Kidney glomerular epithelial cell (primary cell): ENCODE measurements at regions not wholly inside any gene's neighbourhood (a gene's known extent, or its start where the extent isn't known, plus 50 kb on each side); places are given as distances from the start of the nearest gene placed in this dataset.

ENCODE experiments used
- DNase-seq: peaks from one replicate; lab custom pipeline; 2025; lab: John Stamatoyannopoulos, UW

DNA sequence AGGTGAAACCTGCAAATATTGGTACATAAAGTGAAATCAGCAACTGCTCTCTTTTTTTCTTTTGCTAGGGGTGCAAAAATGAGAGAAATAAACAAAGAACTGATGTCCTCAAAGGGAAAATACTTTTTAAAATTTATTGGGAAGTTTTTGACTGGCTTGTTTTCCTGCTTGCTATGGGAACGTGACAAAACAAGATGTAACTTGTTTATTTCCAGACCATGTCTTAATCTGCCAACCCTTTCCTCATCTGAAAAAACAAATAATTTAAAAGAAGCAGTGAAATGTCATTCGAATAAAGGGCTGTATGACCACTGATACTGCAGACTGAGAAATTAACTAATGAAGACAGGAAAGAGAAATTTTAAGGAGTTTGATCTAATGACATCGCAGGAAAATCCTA, 221.9 kb downstream of the CBLN4 start:
- DNase-seq, result no peak

DNA sequence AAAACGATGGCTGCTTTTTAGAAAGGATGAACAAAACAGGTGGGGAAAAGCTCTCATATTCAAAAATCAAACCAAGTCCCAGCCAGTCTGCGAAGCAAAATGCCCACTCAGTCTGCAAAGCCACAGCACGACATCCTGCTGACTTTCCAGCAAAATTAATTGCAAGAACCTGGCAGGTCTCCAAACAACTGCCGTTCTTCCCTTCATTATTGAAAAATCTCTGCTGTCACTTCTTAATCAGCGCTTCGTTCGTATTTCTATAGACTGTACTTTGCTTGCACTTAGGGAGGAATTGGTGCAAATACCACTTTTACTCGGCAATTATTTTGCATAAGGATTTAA, 222.4 kb downstream of the CBLN4 start:
- DNase-seq, result no peak

DNA sequence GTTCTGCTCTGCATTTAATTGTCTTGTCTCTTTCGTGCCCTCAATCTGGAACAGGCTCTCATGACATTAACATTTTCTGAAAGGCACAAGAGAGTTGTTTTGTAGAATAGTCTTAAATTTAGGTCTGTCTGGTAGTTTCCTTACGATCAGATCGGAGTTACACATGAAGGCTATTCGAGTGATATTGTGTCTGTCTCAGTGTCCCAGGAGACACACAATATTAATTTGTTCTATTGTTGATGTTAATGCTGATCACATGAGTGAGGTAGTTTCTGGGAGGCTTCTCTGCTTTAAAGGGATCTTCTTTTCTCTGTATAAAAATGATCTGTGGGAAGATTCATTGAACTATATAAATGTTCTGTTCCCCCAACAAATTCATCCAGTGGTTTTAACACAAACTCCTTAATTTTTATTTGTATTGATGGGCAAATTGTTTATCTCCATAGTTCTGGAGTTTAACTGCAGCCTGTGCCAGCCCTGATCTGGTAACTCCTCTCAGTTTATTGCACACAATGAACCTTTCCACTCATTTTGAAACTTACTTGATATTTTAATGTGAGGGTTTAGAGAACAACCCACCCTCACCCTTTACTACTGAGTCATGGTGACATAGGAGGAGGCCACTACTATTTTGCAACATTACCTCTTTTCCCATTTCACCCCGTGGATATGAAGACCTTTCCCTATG, 223.0 kb downstream of the CBLN4 start:
- DNase-seq, result no peak

DNA sequence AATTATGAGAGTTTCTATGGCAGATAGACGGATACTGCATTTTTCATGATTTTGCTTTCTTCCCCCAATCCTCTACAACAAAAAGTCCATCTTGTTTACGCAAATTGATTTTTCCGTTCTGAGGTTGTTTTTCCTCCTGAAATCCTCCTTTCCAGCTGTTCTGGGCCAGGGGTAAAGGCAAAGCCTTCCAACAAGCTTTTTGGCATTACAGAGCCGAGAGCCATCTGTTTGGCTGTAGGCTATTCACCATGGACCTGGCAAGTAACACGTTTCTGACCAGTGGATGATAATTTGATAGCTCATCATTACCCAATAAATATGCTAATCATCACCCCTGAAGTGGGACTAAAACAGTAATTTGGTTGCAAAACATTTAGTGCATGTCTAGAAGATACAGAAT, 226.5 kb downstream of the CBLN4 start:
- no peak for DNase-seq

DNA sequence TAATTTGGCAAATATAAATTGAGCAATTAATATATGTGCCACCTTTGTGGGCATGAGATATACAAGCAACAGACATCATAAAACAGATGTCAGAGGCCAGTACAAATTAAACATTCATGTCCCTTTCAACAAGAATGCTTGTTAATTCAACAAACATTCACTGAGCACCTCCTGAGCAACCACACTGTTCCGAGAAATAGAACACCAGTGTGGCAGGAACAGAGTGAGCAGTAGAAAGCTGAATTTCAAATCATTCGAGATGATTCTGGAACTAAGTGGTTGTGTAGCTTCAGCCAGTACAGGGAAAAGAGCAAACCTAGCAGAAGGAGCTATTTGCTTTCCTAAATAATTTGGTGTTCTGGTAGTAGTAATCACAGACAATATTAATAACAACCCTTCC, 227.7 kb downstream of the CBLN4 start:
- no peak for DNase-seq

DNA sequence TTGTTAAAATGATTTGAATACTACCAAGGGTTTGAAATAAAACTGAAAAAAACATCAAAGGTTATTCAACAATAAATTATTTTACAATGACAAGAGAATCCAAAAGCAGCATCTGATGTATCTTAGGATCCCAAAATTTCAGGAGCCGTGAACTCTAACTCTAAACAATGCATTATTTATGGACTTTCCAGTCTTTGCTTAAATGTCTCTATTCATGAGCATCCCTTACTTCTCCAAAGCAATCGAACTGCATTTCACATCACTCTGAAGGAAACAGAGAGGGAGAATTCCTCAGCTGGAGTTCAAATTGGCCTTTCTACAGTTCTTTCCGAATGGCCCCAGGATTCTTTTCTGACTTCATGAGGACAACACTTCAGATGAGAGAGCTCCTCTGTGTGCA, 229.1 kb downstream of the CBLN4 start:
- DNase-seq, result no peak

DNA sequence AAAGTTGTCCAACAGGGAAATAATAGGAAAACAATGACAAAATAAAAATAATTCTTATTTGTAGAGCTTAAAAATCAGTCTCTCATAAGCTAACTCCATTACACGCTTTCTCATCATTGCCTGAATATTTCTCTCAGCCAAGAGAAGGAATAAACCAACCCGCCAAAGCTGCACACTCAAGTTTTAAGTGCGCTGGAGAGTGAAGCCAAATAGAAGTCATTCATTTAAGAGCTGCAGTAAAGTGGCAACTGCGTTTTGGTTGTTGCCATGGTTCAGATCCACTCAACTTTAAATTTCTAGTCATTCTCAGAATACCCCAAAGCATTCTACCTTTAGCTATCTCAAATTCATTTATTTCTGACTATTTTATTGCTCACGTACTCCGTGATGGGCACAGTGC, 230.7 kb downstream of the CBLN4 start:
- no peak for DNase-seq

DNA sequence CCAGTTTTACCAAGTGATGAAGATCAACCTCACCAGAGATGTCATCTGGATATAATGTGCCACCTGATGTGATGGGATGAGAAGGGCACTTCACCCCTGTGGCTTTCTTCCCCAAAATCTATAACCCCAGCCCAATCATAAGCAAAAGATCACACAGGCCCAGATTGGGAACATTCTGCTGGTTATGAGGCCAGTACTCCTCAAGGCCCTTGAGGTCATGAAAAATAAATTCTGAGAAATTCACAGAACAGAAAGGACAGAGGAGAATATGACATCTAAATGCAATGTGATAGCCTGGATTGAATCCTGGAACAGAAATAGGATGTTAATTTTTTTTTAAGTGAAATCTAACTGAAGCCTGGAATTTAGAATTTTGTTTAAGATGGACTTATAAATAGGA, 243.5 kb downstream of the CBLN4 start:
- no peak for DNase-seq

DNA sequence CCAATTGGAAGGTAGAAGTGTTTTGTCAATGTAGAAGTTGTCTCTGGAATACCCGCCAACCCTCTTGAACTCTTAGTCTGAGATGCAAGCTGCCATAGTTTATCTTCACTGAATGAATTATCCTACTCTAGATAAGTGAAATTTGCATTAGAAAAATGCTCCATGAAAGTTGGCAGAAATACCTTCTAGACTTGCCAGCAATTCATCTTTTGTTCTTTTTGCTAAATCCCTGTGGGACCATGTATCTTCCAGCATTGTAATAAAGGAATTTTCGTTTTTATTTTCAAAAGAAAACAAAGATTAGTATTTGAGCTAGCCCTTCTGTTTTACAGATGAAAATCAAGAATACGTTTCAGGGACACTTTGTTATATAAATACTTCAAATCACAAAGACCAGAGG, 244.2 kb downstream of the CBLN4 start:
- no peak for DNase-seq

DNA sequence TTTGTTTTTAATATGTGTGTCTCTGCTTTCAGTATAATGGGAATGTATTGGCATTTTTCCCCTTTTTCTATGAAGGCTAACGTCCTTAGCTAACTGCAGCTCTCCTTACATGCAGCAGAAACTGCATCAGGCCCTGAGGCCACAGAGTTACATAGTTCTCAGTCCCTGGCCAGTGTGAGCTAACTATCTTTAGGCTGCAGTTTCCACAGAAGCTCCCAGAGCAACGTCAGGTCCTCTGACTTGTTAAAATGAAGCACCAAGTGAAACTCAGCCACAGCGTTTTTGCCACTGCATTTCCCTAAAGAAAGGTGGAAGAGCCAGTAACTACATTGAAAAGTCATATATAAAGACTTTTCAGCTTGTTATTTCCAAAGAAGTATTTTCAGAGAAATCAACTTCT, 244.7 kb downstream of the CBLN4 start:
- DNase-seq, result no peak

DNA sequence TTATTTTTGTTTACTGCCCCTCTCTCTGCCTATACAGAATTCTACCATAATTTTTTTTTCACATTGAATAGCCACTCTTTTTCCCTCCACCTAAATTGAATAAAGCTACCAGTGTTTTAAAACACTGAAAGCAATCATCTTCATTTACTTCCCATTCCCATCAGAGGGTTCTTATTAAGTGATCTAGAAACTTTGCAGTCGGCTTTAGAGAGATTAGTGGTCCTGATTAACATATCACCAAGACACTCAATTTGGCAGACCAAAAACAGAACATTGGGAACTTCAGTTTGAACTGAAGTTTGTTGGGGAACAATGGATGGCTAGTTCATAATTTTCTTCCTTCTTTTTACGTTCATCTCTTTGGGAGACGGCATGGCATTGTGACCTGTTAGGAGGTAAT, 249.5 kb downstream of the CBLN4 start:
- no peak for DNase-seq

DNA sequence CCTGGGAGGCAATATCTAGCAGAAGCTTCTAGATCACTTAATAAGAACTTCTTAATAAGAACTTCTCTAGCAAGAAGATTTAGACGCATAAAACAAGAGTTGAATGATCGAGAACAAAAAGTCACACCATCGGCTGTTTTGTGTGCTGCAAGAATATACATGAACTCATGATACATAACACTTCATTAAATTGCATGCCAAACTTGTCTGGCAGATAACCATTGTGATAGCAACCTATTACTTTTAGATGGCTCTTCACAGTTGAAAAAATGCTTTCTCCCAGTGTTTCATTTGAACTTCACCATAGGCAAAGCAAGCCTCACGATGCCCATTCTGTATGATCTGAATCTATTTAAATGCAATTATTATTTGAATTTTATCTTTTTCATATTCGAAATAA, 249.9 kb downstream of the CBLN4 start:
- no peak for DNase-seq

DNA sequence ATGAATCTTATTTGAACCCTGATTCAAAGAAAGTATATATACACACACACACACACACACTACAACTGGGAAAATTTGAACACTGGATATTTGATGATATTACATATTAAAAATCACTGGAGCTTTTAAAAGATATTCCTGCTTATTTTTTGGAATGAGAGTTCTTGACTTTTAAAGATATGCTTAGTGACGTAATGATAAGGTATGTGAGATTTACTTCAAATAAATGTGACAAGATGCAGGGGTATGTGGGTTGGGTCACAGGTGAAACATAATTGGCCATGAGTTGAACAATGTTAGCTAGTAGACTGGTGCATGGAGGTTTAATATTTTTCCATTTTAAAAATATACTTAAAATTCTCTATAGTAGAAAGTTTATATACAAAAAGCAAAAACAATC, 258.6 kb downstream of the CBLN4 start:
- DNase-seq, result no peak

DNA sequence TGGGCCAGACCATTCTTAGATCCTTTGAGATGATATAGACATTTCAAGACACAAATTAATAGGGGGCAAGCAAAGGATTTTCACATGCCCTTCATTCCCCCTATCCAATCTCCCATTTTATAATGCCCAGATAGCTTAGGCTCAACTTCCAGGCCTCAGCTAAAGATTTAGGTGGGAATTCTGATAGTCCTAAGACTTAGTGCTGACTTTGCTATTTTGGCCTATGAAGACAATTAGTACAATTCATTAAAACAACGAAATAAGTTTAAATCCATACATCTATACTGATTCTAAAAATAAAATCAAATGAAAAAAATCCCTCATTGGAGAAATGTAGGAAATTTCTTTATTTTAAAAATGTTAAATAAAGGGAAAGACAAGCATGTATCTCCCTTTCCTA, 259.5 kb downstream of the CBLN4 start:
- no peak for DNase-seq

DNA sequence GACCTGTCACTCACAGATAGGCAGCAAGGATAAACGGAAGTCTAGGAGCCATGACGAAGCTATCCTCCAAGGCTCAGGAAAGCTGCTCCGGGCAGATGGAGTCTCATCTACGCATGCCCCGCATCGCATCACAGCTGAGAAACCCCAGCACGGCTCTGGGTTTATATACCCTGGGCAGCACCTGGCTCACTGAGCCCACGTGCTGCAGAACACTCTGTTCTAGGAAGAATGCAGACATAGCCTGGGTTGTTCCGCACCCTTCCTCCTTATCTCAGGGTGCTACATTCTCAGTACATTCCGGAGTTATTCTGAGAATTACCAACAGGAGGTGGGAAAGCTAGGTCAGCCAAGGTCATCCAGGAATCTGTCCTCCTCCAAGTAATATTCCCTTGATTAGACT, 260.4 kb downstream of the CBLN4 start:
- DNase-seq, result no peak

DNA sequence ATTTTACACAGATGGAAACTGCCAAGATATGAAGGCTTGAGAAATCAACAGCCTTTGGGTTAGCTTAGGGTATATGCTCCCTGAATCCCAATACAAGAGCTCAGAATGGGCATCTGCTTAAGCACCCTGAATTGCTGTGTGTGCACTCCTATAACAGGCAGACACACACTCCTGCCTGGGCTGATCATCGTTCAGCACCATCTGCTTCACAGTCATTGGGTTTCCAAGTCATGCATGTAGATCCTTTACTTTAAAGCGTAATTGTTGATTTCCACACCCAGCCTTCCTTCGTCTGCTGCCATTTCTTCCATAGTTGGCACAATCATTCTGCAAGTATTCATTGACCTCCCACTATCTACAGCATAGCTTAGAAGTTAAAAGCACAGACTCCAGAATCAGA, 263.5 kb downstream of the CBLN4 start:
- DNase-seq, result no peak

DNA sequence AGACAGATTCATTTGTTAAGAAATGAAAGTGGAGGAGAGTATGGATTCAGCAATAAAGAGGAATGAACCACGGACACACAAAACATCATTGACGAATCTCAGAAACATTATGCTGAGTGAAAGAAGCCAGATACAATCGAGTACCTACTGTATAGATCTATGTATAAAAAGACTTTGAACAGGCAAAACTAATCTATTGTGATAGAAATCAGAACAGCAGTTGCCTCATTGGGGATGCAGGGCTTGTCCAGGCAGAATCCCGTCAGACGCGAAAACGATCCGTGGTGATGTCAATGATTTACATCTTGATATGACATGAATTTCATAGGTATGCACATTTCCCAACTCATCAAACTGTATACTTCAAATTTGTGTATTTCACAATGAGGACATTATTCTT, 265.2 kb downstream of the CBLN4 start:
- no peak for DNase-seq

DNA sequence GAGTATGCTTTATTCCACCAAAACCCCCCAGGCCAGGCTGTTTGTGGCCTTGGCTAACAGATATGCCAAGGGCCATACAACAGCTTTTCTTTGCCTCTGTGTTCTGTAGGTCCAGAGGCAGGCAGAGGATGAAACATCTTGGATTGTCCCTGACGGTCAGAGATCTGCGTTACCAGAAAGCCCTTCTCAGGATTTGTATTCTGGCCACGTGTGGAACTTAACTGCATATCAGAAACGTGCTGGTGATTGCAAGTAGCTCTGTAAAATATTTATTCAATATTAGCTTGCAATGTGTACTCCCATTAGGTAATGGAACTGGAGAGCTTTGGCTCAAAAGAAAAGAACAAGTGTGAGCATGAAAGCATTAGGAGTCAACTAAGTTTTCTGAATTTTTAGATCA, 275.0 kb downstream of the CBLN4 start:
- no peak for DNase-seq

DNA sequence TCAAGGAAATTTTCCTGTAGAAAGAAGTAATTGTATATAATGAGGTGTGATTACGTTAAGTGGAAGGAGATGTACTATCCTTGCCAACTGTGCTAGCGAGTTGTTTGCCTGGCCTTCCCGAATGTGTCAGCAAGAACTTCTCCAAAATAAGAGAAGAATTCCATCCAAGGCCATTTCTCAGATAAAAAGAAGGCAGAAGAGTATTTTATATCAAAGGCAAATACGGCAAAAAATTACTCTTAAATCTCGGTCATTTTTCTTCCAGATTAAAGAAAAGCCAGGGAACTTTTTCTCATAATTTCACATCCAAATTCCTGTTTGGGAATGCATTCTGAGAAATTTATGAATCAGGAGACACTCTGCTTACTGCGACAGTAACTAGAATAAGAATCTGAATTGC, 290.6 kb downstream of the CBLN4 start:
- no peak for DNase-seq

DNA sequence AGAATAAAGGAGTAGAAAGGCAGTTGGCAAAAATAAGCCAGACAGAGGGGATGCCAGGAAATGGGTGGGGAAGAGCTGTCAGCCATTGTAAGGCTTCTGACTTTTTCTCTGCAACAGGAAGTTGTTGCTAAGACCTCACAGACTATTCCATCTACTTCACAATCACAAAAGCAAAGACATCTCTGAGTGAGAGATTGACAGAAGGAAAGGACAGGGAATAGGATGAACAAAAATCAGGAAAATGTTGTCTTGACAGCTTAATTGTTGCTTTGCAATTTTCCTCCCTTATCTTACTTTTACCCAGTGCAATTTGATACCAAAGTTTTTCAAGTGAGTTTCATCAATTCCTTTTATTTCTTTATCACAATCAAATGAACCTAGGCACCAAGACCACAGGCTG, 291.2 kb downstream of the CBLN4 start:
- no peak for DNase-seq

DNA sequence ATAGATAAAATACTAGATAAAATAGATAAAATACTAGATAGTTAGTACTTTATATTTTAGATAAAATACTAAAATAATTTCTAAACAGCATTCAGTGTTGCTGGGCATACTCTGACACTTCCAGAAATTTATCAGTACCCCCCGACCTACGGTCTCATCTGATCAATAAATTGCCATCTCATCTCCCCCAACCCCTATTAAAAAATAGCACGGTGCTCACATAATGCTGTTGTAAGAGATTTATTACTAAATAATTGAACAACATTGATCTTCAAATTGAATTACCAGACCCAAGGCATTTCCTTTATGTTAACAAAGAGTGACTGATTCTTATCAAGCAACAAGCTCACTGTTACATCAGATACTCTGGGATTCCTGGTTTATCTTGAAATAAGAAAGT, 300.9 kb downstream of the CBLN4 start:
- no peak for DNase-seq

DNA sequence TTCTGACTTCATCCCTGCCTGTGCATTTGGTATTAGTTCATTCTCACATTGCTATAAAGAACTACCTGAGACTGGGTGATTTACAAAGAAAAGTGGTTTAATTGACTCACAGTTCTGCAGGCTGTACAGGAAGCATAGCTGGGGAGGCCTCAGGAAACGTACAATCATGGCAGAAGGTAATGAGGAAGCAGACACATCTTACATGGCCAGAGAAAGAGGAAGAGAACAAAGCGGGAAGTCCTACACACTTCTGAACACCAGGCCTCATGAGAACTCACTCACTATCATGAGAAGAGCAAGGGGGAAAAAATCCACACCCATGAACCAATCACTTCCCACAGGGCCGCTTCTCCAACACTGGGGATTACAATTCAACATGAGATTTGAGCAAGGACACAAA, 303.9 kb downstream of the CBLN4 start:
- DNase-seq, result no peak

DNA sequence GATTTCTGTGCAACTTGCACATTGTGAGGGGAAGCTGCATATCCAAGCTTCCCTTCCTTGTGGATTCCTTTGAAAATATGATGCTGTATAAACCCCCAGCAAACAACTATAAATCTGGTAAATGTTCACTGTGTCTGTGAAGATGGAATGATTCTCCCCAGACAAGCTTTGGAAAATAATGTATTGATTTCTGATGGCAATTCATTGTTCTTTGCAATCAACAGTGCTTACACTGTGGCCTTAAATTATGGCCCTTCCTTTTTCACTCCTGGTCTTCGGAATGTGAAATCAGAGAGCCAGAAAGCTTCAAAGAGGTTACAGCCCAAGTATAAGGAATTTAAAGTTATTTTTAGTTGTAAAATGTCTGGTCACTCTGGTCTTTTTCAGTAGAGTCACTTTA, 308.8 kb downstream of the CBLN4 start:
- no peak for DNase-seq

DNA sequence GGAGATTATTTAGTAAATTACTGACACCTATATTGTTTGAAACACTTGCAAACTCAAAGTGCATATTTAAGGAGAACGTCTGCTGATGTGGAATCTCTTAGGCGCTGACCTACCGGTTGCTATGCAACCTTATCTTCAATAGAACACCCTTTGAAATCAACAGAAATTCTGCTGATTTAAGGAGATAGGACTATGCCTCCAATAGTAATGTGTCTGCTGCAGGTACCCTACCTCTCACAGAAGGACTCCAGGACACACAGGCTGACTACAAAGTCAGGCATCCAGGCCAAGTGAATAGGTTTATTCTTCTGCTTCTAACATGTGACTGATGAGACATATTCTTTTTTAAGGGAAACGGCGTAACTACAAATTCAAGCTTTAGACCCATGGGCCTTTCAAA, 311.7 kb downstream of the CBLN4 start:
- DNase-seq, result no peak

DNA sequence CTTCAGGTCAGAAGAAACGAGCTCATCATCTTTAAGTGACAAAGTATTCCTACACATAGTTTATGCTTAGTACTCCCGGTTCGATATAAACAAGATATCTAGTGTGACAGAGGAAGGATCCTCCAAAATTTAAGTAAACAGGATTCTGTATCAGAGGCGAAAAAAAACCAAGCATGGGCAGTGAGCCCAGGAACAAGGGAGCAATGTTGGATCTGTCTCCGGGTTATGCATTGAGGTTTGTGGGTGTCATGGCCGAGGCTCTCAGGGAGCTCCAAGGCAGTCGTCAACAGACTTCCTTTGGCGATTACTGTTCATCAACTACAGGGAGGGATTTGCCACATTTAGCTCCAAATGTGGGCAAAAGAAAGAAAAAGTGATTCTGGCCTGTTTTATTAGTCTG, 319.5 kb downstream of the CBLN4 start:
- no peak for DNase-seq
